ENCODE measurements at regions not wholly inside any gene's neighbourhood (a gene's known extent, or its start where the extent isn't known, plus 50 kb on each side); places are given as distances from the start of the nearest gene placed in this dataset.

- H3K4me1 Mint-ChIP-seq: peaks cover 0 to 8% (median 4%) of the 10 kb centered on the region in 4 donors
- POLR2A ChIA-PET: no interaction called here
- H3K4me3 Mint-ChIP-seq: no peak overlapping the region
- peaks cover 0 to 6% (median 0%) of the 10 kb centered on the region in 3 donors for H3K36me3 Mint-ChIP-seq
- H3K27me3 Mint-ChIP-seq: no peaks in the 10 kb centered on the region
- peaks cover 0 to 7% (median 3%) of the 10 kb centered on the region in 9 donors for H3K9me3 Mint-ChIP-seq
- ATAC-seq (peak in 1 of 2 donors; percentile 52), DNase-seq (peak in 4 of 10 donors; percentile 4 to 30 (median 20))
- H3K27ac Mint-ChIP-seq: no peak overlapping the region
Measured at GRCh38 chr10:78937800-78938694, 130.7 kb upstream of the ZMIZ1 start.

GRCh38 chr10:78938695-78939672 is 129.8 kb upstream of the ZMIZ1 start:
- Mint-ChIP-seq H3K27me3 (no peaks in the 10 kb centered on the region), H3K4me3 (no peak overlapping the region), H3K27ac (no peak overlapping the region), H3K4me1 (peaks cover 0 to 10% (median 6%) of the 10 kb centered on the region in 4 donors), H3K36me3 (peaks cover 0 to 6% (median 0%) of the 10 kb centered on the region in 3 donors), H3K9me3 (peaks cover 0 to 12% (median 3%) of the 10 kb centered on the region in 9 donors)
- ATAC-seq (no peak), DNase-seq (no peak)
- POLR2A ChIA-PET: no interaction called here

- H3K27ac Mint-ChIP-seq: no peak overlapping the region
- POLR2A ChIA-PET: no interaction called here
- no peak overlapping the region for H3K4me3 Mint-ChIP-seq
- DNase-seq (no peak), ATAC-seq (no peak)
- peaks cover 0 to 6% (median 0%) of the 10 kb centered on the region in 3 donors for H3K36me3 Mint-ChIP-seq
- peaks cover 6 to 24% (median 19%) of the 10 kb centered on the region in 4 donors for H3K4me1 Mint-ChIP-seq
- H3K27me3 Mint-ChIP-seq: no peaks in the 10 kb centered on the region
- H3K9me3 Mint-ChIP-seq: peaks cover 0 to 12% (median 3%) of the 10 kb centered on the region in 9 donors
Measured at GRCh38 chr10:78942091-78942501, 126.7 kb upstream of the ZMIZ1 start.

GRCh38 chr10:78944723-78945312 is 123.9 kb upstream of the ZMIZ1 start:
- DNase-seq: peak in 3 of 10 donors; percentile 5 to 33 (median 25)
- peak; percentile 72 to 73 for ATAC-seq
- Mint-ChIP-seq H3K27ac (peak overlapping the region in 9 of 10 donors; percentile 57 to 92 (median 81)), H3K36me3 (peaks cover 0 to 6% (median 0%) of the 10 kb centered on the region in 3 donors), H3K4me3 (peak overlapping the region in 2 of 10 donors; percentile 34), H3K27me3 (peaks cover 0 to 2% (median 0%) of the 10 kb centered on the region in 5 donors), H3K4me1 (peaks cover 6 to 21% (median 12%) of the 10 kb centered on the region in 4 donors), H3K9me3 (peaks cover 0 to 12% (median 3%) of the 10 kb centered on the region in 9 donors)
- POLR2A ChIA-PET: interaction anchor here (0.9 to 1.0 kb wide), 2 partner anchors 103 to 122 kb away, joined by 3 read pairs; no protein-coding TSS in a partner anchor

GRCh38 chr10:78945838-78946237 is 122.9 kb upstream of the ZMIZ1 start:
- DNase-seq: no peak
- Mint-ChIP-seq H3K36me3 (peaks cover 0 to 6% (median 0%) of the 10 kb centered on the region in 3 donors), H3K27ac (peak overlapping the region in 1 of 10 donors; percentile 73), H3K4me1 (peaks cover 6 to 21% (median 12%) of the 10 kb centered on the region in 4 donors), H3K9me3 (peaks cover 0 to 12% (median 3%) of the 10 kb centered on the region in 9 donors), H3K4me3 (no peak overlapping the region), H3K27me3 (peaks cover 0 to 2% (median 0%) of the 10 kb centered on the region in 5 donors)
- POLR2A ChIA-PET: interaction anchor here (1.0 kb wide), 1 partner anchor 102 kb away, joined by 3 read pairs; no protein-coding TSS in a partner anchor
- no peak for ATAC-seq

GRCh38 chr10:78947226-78947625 is 121.5 kb upstream of the ZMIZ1 start:
- H3K4me3 Mint-ChIP-seq: no peak overlapping the region
- ATAC-seq: no peak
- DNase-seq: no peak
- H3K27ac Mint-ChIP-seq: no peak overlapping the region
- peaks cover 0 to 6% (median 0%) of the 10 kb centered on the region in 3 donors for H3K36me3 Mint-ChIP-seq
- peaks cover 0 to 2% (median 0%) of the 10 kb centered on the region in 5 donors for H3K27me3 Mint-ChIP-seq
- peaks cover 6 to 21% (median 12%) of the 10 kb centered on the region in 4 donors for H3K4me1 Mint-ChIP-seq
- peaks cover 0 to 12% (median 3%) of the 10 kb centered on the region in 9 donors for H3K9me3 Mint-ChIP-seq
- POLR2A ChIA-PET: no interaction called here

GRCh38 chr10:78947733-78948132 is 121.0 kb upstream of the ZMIZ1 start:
- POLR2A ChIA-PET: no interaction called here
- Mint-ChIP-seq H3K4me1 (peaks cover 6 to 21% (median 12%) of the 10 kb centered on the region in 4 donors), H3K27me3 (peaks cover 0 to 2% (median 0%) of the 10 kb centered on the region in 5 donors), H3K27ac (no peak overlapping the region), H3K36me3 (peaks cover 0 to 3% (median 0%) of the 10 kb centered on the region in 3 donors), H3K9me3 (peaks cover 0 to 8% (median under 1%) of the 10 kb centered on the region in 9 donors), H3K4me3 (no peak overlapping the region)
- DNase-seq: no peak
- no peak for ATAC-seq

- DNase-seq: no peak
- Mint-ChIP-seq H3K9me3 (no peaks in the 10 kb centered on the region), H3K4me3 (no peak overlapping the region), H3K27ac (no peak overlapping the region), H3K36me3 (no peaks in the 10 kb centered on the region), H3K4me1 (peaks cover 6 to 21% (median 12%) of the 10 kb centered on the region in 4 donors), H3K27me3 (peaks cover 0 to 2% (median 0%) of the 10 kb centered on the region in 5 donors)
- POLR2A ChIA-PET: no interaction called here
- no peak for ATAC-seq
Measured at GRCh38 chr10:78948621-78949030, 120.1 kb upstream of the ZMIZ1 start.

- Mint-ChIP-seq H3K27me3 (peaks cover 0 to 2% (median 0%) of the 10 kb centered on the region in 5 donors), H3K9me3 (no peaks in the 10 kb centered on the region), H3K4me1 (peaks cover 0 to 3% (median 2%) of the 10 kb centered on the region in 4 donors), H3K4me3 (no peak overlapping the region), H3K27ac (no peak overlapping the region), H3K36me3 (no peaks in the 10 kb centered on the region)
- POLR2A ChIA-PET: no interaction called here
- DNase-seq: no peak
- ATAC-seq: no peak
Measured at GRCh38 chr10:78950656-78951587, 117.8 kb upstream of the ZMIZ1 start.

- Mint-ChIP-seq H3K27ac (peak overlapping the region in 3 of 10 donors; percentile 3 to 58 (median 15)), H3K27me3 (peaks cover 0 to 2% (median 0%) of the 10 kb centered on the region in 5 donors), H3K9me3 (no peaks in the 10 kb centered on the region), H3K36me3 (no peaks in the 10 kb centered on the region), H3K4me3 (no peak overlapping the region), H3K4me1 (peaks cover 0 to 3% (median 1%) of the 10 kb centered on the region in 4 donors)
- POLR2A ChIA-PET: no interaction called here
- no peak for DNase-seq
- ATAC-seq: no peak
Measured at GRCh38 chr10:78952030-78952429, 116.7 kb upstream of the ZMIZ1 start.

GRCh38 chr10:78952686-78953085 is 116.1 kb upstream of the ZMIZ1 start:
- H3K4me1 Mint-ChIP-seq: peaks cover 0 to 4% (median 1%) of the 10 kb centered on the region in 4 donors
- POLR2A ChIA-PET: no interaction called here
- no peaks in the 10 kb centered on the region for H3K9me3 Mint-ChIP-seq
- no peak overlapping the region for H3K4me3 Mint-ChIP-seq
- H3K36me3 Mint-ChIP-seq: no peaks in the 10 kb centered on the region
- ATAC-seq (no peak), DNase-seq (no peak)
- peaks cover 0 to 2% (median 0%) of the 10 kb centered on the region in 5 donors for H3K27me3 Mint-ChIP-seq
- peak overlapping the region in 1 of 10 donors; percentile 15 for H3K27ac Mint-ChIP-seq
